HG02943 (cell line): ENCODE measurements at regions not wholly inside any gene's neighbourhood (a gene's known extent, or its start where the extent isn't known, plus 50 kb on each side); places are given as distances from the start of the nearest gene placed in this dataset.
"Not testable (repeated sequence)": the region's sequence is repeated elsewhere in the genome, so short reads cannot be mapped to it uniquely, and the experiment has no call there.

Experiments
- ATAC-seq: cut with Tn5 transposase; IDR thresholded peaks from one replicate; pipeline ENCODE4 v1.9.1; 2021; ENCODE audit warnings: mild to moderate bottlenecking, low read depth, moderate library complexity; ENCODE audit not compliant: unreplicated experiment

GRCh38 chr1:72371259-72372035 lies 89.1 kb upstream of the NEGR1 start:
- ATAC-seq: no peak

GRCh38 chr1:72370836-72371235 lies 88.5 kb upstream of the NEGR1 start:
- ATAC-seq: not testable (repeated sequence)

GRCh38 chr1:72369069-72369757 lies 86.9 kb upstream of the NEGR1 start:
- no peak for ATAC-seq

- no peak for ATAC-seq
Measured at GRCh38 chr1:72366466-72366865, 84.1 kb upstream of the NEGR1 start.

GRCh38 chr1:72365693-72366092 lies 83.4 kb upstream of the NEGR1 start:
- no peak for ATAC-seq

GRCh38 chr1:72362538-72362937 lies 80.2 kb upstream of the NEGR1 start:
- no peak for ATAC-seq

GRCh38 chr1:72357411-72357810 lies 75.1 kb upstream of the NEGR1 start:
- ATAC-seq: no peak

GRCh38 chr1:72355899-72356298 lies 73.6 kb upstream of the NEGR1 start:
- ATAC-seq: no peak

- ATAC-seq: no peak
Measured at GRCh38 chr1:72341661-72342060, 59.3 kb upstream of the NEGR1 start.

GRCh38 chr1:72336776-72337175 lies 54.4 kb upstream of the NEGR1 start:
- ATAC-seq: no peak
